ENCODE measurements at regions not wholly inside any gene's neighbourhood (a gene's known extent, or its start where the extent isn't known, plus 50 kb on each side); places are given as distances from the start of the nearest gene placed in this dataset.

DNA sequence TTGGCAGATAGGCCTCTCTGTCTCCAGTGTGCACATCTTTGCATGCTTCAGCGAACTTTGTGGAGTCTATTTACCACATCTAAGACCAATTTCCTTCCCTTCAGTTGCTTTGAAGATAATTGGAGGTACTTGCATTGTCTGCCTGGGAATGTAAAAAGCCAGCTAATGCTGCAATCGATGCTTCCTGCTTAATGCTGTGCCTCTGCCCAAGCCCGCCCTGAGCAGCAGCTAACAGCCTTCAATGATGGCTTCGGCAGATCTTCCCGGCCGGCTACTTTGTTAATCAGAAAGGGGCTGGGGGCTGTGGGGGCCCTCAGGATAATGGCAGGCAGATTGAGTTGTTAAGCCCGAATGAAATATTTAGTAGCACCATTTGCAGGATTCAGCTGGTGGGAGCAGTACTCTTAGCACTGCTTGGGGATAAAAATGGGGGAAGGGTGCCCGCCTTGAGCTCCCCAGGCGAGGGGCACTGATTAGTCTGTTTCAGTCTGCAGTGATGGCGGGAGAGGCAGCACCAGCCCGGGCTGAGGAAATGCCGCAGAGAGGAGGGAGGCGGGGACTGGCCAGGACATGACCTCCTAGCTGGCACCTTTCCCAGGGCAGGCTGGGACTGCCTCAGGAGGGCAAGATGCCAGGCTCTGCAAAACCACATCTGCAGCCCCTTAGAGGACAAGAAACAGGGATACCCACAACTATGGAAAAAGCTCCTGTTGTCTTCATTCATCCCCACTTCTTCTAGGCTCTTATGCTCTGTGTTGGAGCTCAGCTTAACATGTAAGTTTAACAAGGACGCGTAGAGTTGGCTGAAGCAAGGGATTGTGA is 460.0 kb downstream of the BUD13 start (continued):
- TF ChIP-seq, protein P1, sequence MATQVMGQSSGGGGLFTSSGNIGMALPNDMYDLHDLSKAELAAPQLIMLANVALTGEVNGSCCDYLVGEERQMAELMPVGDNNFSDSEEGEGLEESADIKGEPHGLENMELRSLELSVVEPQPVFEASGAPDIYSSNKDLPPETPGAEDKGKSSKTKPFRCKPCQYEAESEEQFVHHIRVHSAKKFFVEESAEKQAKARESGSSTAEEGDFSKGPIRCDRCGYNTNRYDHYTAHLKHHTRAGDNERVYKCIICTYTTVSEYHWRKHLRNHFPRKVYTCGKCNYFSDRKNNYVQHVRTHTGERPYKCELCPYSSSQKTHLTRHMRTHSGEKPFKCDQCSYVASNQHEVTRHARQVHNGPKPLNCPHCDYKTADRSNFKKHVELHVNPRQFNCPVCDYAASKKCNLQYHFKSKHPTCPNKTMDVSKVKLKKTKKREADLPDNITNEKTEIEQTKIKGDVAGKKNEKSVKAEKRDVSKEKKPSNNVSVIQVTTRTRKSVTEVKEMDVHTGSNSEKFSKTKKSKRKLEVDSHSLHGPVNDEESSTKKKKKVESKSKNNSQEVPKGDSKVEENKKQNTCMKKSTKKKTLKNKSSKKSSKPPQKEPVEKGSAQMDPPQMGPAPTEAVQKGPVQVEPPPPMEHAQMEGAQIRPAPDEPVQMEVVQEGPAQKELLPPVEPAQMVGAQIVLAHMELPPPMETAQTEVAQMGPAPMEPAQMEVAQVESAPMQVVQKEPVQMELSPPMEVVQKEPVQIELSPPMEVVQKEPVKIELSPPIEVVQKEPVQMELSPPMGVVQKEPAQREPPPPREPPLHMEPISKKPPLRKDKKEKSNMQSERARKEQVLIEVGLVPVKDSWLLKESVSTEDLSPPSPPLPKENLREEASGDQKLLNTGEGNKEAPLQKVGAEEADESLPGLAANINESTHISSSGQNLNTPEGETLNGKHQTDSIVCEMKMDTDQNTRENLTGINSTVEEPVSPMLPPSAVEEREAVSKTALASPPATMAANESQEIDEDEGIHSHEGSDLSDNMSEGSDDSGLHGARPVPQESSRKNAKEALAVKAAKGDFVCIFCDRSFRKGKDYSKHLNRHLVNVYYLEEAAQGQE (IDR thresholded peaks at IDR 0.05; ENCODE audit: low read depth, low read length) = peak; percentile 14; the same call in 1 of the 2 replicates

DNA sequence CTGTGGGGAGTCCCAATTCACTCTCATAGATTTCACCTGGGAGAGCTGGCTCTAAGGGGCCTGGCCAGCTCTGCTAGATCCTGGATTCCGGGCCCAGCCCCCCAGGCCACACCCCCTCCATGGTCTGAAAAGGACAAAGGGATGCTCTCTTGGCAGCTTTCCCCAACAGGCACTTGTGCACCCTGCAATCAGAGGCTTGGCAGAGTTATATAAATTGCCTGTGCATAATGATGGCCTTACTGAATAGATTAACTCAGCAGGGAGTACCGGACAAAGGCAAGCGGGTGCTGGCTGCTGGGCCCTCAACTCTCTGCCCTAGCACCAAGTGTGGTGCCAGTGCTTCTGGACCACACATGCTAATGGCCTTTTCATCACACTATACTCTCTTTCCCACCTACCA is 461.6 kb downstream of the BUD13 start:
- Histone ChIP-seq H3F3A (replicated peaks; ENCODE audit: insufficient read depth) (peaks cover 4% of the 10 kb centered on the region), H3K79me2 (ENCODE audit: insufficient read depth) (no peaks in the 10 kb centered on the region), H3K4me2 (no peak overlapping the region), H3K27ac (ENCODE audit: low read depth in 2 of 2, low read length in 1 of 2) (peak overlapping the region in 1 of 2 experiments; percentile 100; a peak in 2 of 4 replicates), H3K36me3 (replicated peaks in 1 of 2; ENCODE audit: control insufficient read depth in 1 of 2, insufficient read depth in 2 of 2, low read length in 1 of 2) (no peaks in the 10 kb centered on the region), H4K20me1 (ENCODE audit: insufficient read depth) (no peaks in the 10 kb centered on the region), H3K9me3 (no peaks in the 10 kb centered on the region), H3K9ac (no peak overlapping the region), H3K4me3 (ENCODE audit: low read depth in 2 of 2, low read length in 1 of 2) (no peak overlapping the region), H3K27me3 (ENCODE audit: insufficient read depth) (no peaks in the 10 kb centered on the region), H3K4me1 (ENCODE audit: control insufficient read depth in 1 of 2, insufficient read depth in 2 of 2, low read depth in 1 of 2, low read length in 1 of 2) (peaks cover 27 to 42% of the 10 kb centered on the region in 2 experiments), H3K9me2 (no peaks in the 10 kb centered on the region), H2AFZ (ENCODE audit: low read depth) (no peak overlapping the region)
- POLR2A ChIA-PET = interaction anchor here (1.1 to 4.4 kb wide), 3 partner anchors 73 to 190 kb away, joined by 3 to 33 read pairs (median 23); no protein-coding TSS in a partner anchor
- WGBS (ENCODE audit: low lambda C conversion rate) = 46% methylated on average over 2 of the region's 3 CpGs
- DNase-seq = peak; percentile 39
- CTCF ChIA-PET = interaction anchor here (0.9 to 1.4 kb wide), 6 partner anchors 9 to 194 kb away, joined by 3 to 4 read pairs (median 3); no protein-coding TSS in a partner anchor
- TF ChIP-seq ELF1 (IDR thresholded peaks at IDR 0.05) (no peak), GABPA (IDR thresholded peaks at IDR 0.05; ENCODE audit: low read depth) (no peak), FOXJ3 (CRISPR knock-in tag; IDR thresholded peaks at IDR 0.05) (no peak), TCF12 (IDR thresholded peaks at IDR 0.05) (no peak), GATA2 (CRISPR knock-in tag; IDR thresholded peaks at IDR 0.05) (no peak), FOSL2 (IDR thresholded peaks at IDR 0.05; ENCODE audit: borderline replicate concordance, low read depth) (no peak), RAD21 (IDR thresholded peaks at IDR 0.05; ENCODE audit: low read length) (0 out of 2 replicates have a peak, but pooled peaks have one; percentile 4), CHD2 (IDR thresholded peaks at IDR 0.05; ENCODE audit: low read length, partially characterized antibody) (no peak), EP300 (IDR thresholded peaks at IDR 0.05; ENCODE audit: borderline replicate concordance in 1 of 2, low read depth in 1 of 2, low read length in 1 of 2) (no peak; a peak in 1 of 4 replicates), TAF1 (IDR thresholded peaks at IDR 0.05; ENCODE audit: borderline replicate concordance, low read depth, low read length) (no peak), RCOR1 (IDR thresholded peaks at IDR 0.05; ENCODE audit: low read length) (peak; percentile 43; the same call in 1 of the 2 replicates), YY1 (IDR thresholded peaks at IDR 0.05; ENCODE audit: low read depth) (no peak), NFIC (IDR thresholded peaks at IDR 0.05; ENCODE audit: borderline replicate concordance) (0 out of 2 replicates have a peak, but pooled peaks have one; percentile 13), SMC3 (IDR thresholded peaks at IDR 0.05; ENCODE audit: low read depth, low read length) (no peak), SIN3A (IDR thresholded peaks at IDR 0.05; ENCODE audit: borderline replicate concordance, low read depth, low read length) (no peak), RXRA (IDR thresholded peaks at IDR 0.05; ENCODE audit: borderline replicate concordance, low read depth) (no peak)
- TF ChIP-seq, protein P2, sequence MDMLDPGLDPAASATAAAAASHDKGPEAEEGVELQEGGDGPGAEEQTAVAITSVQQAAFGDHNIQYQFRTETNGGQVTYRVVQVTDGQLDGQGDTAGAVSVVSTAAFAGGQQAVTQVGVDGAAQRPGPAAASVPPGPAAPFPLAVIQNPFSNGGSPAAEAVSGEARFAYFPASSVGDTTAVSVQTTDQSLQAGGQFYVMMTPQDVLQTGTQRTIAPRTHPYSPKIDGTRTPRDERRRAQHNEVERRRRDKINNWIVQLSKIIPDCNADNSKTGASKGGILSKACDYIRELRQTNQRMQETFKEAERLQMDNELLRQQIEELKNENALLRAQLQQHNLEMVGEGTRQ (IDR thresholded peaks at IDR 0.05; ENCODE audit: borderline replicate concordance, low read depth, low read length) = no peak
- TF ChIP-seq, protein P3, sequence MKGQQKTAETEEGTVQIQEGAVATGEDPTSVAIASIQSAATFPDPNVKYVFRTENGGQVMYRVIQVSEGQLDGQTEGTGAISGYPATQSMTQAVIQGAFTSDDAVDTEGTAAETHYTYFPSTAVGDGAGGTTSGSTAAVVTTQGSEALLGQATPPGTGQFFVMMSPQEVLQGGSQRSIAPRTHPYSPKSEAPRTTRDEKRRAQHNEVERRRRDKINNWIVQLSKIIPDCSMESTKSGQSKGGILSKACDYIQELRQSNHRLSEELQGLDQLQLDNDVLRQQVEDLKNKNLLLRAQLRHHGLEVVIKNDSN (IDR thresholded peaks at IDR 0.05; ENCODE audit: borderline replicate concordance, low read depth) = no peak
- TF ChIP-seq, protein P1 (IDR thresholded peaks at IDR 0.05; ENCODE audit: low read depth, low read length) = no peak

Data from SK-N-SH (cell line).